Heart left ventricle (tissue), 13 donors: ENCODE measurements at regions not wholly inside any gene's neighbourhood (a gene's known extent, or its start where the extent isn't known, plus 50 kb on each side); places are given as distances from the start of the nearest gene placed in this dataset.

Experiments used
- POLR2A ChIP-seq, 2 donors: fragments of 450-650 bp; IDR thresholded peaks; one replicate each; pipeline ENCODE4 v1.6.1; 2017; ENCODE audit warnings: antibody characterized with exemption in 2 of 2, mild to moderate bottlenecking in 2 of 2, moderate library complexity in 2 of 2
- TF ChIP-seq, protein P1 (sequence below), 12 donors: fragments of 200-600 bp; sonication (generic) in 4 of 12; IDR thresholded peaks; one replicate each; pipeline versions ENCODE4 v1.5.0 to v1.8.0; 2018 to 2022; ENCODE audit warnings: antibody characterized with exemption in 12 of 12, mild to moderate bottlenecking in 5 of 12
- donor health status: ischemic (EF 13 %, LVEDD 7.1; RV severe dilation, severe dysfunction).
- donor health status: DM: no; HTN: yes; CAD: no.
- donor health status: DM: no; HTN: no; CAD: no.
- donor health status: ischemic (EF 25% LVEDD 6.9; RV normal size, moderate dysfunction).
- donor health status: ischemic (EF 25% LVEDD 5.7; RV mildly dilated, moderate dysfunction).
- donor health status: ischemic (EF 35%, LVEDD 5.7; RV mildly dilated, moderate dysfunction).
- donor health status: nonischemic (EF 11% LVEDD 7.7; RV severe dilation, severe dysfunction).
- donor health status: DM: yes; HTN: yes; CAD: no.
- donor health status: PGD.
- donor health status: ischemic (EF 29% LVEDD 5.4; RV normal size, mild dysfunction).
- donor health status: nonischemic (EF 23%, LVEDD 6.1; RV moderate dilation, normal function).

DNA sequence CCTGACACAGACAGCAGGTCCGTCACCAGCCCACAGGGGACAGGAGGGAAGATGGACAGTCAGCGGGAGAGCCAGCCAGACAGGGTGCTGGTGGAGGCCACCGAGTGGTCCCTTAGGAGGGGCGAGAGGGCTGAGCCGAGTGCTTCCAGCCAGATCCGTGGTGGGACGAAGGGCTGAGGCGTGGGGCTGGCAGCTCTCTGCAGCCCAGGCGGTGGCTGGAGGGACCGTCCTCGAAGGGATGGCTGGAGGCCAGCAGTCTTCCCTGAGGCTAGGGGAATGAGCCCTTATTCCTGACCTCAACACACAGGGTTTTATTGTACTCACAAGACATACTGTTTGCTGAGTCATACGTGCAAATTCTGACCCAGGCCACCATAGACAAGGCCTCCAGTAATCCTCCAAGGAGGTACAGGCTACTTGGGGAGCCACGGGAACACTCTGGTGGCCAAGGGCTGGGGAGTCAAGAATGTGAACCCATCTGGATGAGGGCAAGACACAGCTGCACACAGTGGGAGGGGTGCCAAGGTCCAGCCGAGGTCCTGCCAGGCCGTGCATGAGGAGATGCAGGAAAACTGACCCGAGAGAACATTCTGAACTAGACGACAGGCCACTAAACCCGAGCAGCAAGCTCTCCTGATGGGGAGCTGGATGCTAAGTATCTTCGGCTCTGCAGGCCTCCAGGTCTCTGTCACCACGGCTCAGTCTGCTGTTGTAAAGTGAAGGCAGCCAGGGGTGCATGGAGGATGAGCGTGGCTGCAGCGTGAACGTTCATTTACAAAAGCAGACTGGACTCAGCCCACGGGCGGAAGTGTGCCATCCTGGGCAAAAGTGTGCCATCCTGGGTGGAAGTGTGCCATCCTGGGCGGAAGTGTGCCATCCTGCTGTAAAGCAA lies 242.5 kb downstream of the TTLL2 start:
- TF ChIP-seq, protein P1, sequence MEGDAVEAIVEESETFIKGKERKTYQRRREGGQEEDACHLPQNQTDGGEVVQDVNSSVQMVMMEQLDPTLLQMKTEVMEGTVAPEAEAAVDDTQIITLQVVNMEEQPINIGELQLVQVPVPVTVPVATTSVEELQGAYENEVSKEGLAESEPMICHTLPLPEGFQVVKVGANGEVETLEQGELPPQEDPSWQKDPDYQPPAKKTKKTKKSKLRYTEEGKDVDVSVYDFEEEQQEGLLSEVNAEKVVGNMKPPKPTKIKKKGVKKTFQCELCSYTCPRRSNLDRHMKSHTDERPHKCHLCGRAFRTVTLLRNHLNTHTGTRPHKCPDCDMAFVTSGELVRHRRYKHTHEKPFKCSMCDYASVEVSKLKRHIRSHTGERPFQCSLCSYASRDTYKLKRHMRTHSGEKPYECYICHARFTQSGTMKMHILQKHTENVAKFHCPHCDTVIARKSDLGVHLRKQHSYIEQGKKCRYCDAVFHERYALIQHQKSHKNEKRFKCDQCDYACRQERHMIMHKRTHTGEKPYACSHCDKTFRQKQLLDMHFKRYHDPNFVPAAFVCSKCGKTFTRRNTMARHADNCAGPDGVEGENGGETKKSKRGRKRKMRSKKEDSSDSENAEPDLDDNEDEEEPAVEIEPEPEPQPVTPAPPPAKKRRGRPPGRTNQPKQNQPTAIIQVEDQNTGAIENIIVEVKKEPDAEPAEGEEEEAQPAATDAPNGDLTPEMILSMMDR (IDR thresholded peaks at IDR 0.05), result no peak
- TF ChIP-seq POLR2A (IDR thresholded peaks at IDR 0.05), result no peak
